ENCODE measurements at regions not wholly inside any gene's neighbourhood (a gene's known extent, or its start where the extent isn't known, plus 50 kb on each side); places are given as distances from the start of the nearest gene placed in this dataset.

DNA sequence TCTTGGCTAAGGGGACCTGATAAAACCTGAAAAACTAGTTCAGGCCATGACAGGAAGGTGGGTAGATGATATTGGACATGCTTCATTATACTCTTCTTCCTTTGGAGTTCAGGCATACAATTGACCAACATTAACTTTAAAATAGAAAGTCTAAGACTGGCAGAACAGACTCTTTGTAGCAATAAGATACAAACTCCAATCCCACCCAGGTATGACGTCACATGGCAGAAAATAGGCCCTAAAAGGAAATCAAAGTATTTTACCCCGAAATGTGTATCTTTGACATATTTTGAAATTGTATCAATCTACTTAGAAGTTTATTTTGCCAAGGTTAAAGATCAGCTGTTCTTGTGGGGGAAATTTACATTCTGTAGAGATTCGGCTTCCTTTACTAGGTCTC is 198.1 kb upstream of the LRIG3 start:
- Histone ChIP-seq H3K27ac (ENCODE audit: insufficient read depth, low read length) (no peak overlapping the region), H3K4me3 (ENCODE audit: insufficient read depth, low read depth, low read length) (no peak overlapping the region), H3K9me1 (ENCODE audit: insufficient read depth, low read length) (no peaks in the 10 kb centered on the region), H3K4ac (ENCODE audit: low read depth, low read length) (no peak overlapping the region), H3K4me2 (ENCODE audit: low read depth, low read length) (no peak overlapping the region), H3K23ac (ENCODE audit: low read depth, low read length) (no peak overlapping the region), H3K56ac (ENCODE audit: extremely low read depth, insufficient read depth, low read length) (no peak overlapping the region), H3K36me3 (ENCODE audit: control insufficient read depth, insufficient read depth, low read length) (no peaks in the 10 kb centered on the region), H2BK15ac (ENCODE audit: low read depth, low read length) (no peak overlapping the region), H4K91ac (ENCODE audit: insufficient read depth, low read depth, low read length) (no peak overlapping the region), H2AK5ac (ENCODE audit: low read depth, low read length) (no peak overlapping the region), H3K79me1 (ENCODE audit: low read depth in 1 of 2, low read length in 2 of 2) (no peaks in the 10 kb centered on the region), H2BK20ac (ENCODE audit: low read depth, low read length) (no peak overlapping the region), H3K18ac (ENCODE audit: low read depth, low read length) (no peak overlapping the region), H3K14ac (replicated peaks; ENCODE audit: low read depth, low read length) (no peak overlapping the region), H3K27me3 (ENCODE audit: control insufficient read depth, insufficient read depth, low read length) (no peaks in the 10 kb centered on the region), H4K5ac (ENCODE audit: low read depth, low read length) (no peak overlapping the region), H2BK5ac (ENCODE audit: low read depth, low read length, poor library complexity, severe bottlenecking) (no peak overlapping the region), H4K20me1 (ENCODE audit: insufficient read depth, low read length) (no peaks in the 10 kb centered on the region), H2AK9ac (replicated peaks; ENCODE audit: low read depth, low read length, poor library complexity) (no peak overlapping the region), H3K9ac (ENCODE audit: low read depth, low read length) (no peak overlapping the region), H2AFZ (replicated peaks; ENCODE audit: low read length, poor library complexity) (no peak overlapping the region), H3K9me3 (ENCODE audit: control insufficient read depth, insufficient read depth, low read length) (no peaks in the 10 kb centered on the region), H4K8ac (ENCODE audit: low read depth in 2 of 2, low read length in 2 of 2) (no peak overlapping the region), H3K4me1 (ENCODE audit: control insufficient read depth, insufficient read depth, low read length) (peaks cover 4% of the 10 kb centered on the region; the same call in 1 of the 2 replicates), H2BK120ac (ENCODE audit: low read depth, low read length) (no peak overlapping the region)
- no peak for DNase-seq
- TF ChIP-seq, protein P1, sequence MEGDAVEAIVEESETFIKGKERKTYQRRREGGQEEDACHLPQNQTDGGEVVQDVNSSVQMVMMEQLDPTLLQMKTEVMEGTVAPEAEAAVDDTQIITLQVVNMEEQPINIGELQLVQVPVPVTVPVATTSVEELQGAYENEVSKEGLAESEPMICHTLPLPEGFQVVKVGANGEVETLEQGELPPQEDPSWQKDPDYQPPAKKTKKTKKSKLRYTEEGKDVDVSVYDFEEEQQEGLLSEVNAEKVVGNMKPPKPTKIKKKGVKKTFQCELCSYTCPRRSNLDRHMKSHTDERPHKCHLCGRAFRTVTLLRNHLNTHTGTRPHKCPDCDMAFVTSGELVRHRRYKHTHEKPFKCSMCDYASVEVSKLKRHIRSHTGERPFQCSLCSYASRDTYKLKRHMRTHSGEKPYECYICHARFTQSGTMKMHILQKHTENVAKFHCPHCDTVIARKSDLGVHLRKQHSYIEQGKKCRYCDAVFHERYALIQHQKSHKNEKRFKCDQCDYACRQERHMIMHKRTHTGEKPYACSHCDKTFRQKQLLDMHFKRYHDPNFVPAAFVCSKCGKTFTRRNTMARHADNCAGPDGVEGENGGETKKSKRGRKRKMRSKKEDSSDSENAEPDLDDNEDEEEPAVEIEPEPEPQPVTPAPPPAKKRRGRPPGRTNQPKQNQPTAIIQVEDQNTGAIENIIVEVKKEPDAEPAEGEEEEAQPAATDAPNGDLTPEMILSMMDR (conservative IDR thresholded peaks at IDR 0.05; ENCODE audit: low read depth, low read length): no peak
- TF ChIP-seq MAFK (IDR thresholded peaks at IDR 0.05; ENCODE audit: low read depth, low read length) (no peak), MXI1 (IDR thresholded peaks at IDR 0.05; ENCODE audit: borderline replicate concordance, low read depth, low read length) (no peak), SMC3 (IDR thresholded peaks at IDR 0.05; ENCODE audit: low read depth, low read length) (no peak), BHLHE40 (IDR thresholded peaks at IDR 0.05; ENCODE audit: low read depth, low read length) (no peak), CEBPB (IDR thresholded peaks at IDR 0.05; ENCODE audit: low read depth, low read length) (no peak)
- in situ Hi-C loops (cut with MboI; ENCODE audit: low sequenced_read_pairs): no loop called here
- no TSS peak for BruUV-seq (replicated peaks)
- no peak for ATAC-seq (ENCODE audit: low read depth)
- intact Hi-C loops (cut with micrococcal nuclease): no loop called here
- POLR2A ChIA-PET (ENCODE audit: unreplicated experiment): no interaction called here
- dilution Hi-C loops (cut with HindIII; ENCODE audit: low sequenced_read_pairs, unreplicated experiment): no loop called here
- WGBS, 2 experiments (ENCODE audit: extremely low coverage in 2 of 2, insufficient read length in 1 of 2): no CpG with 5 or more reads among the region's 3 CpGs
- CTCF ChIA-PET: interaction anchor here (1.3 kb wide), 1 partner anchor 32 kb away, joined by 3 read pairs; no protein-coding TSS in a partner anchor

All from IMR-90 (cell line).